HG03378 (cell line): ENCODE measurements at regions not wholly inside any gene's neighbourhood (a gene's known extent, or its start where the extent isn't known, plus 50 kb on each side); places are given as distances from the start of the nearest gene placed in this dataset.

Experiments used
- ATAC-seq: cut with Tn5 transposase; IDR thresholded peaks from one replicate; pipeline ENCODE4 v1.9.1; 2021; ENCODE audit warnings: mild to moderate bottlenecking, moderate library complexity; ENCODE audit not compliant: unreplicated experiment

DNA sequence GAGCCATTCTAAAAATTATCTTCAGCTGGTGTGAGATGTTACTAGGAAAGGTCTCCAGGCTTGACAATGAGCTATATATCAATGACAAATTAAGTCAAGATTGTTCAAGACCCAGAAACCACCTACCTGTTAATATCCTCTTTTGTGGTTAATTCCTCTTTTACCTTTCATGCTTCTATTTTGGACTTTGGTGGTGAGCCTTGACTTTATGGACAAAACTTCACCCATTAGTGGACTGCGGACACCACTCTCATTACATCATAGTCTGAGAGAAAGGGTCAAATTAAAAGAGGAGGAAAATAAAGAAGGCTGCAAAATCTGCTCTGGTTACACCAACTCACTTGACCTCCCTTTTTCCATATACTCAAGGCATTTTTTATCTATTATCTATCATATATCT is 271.5 kb upstream of the TTC14 start:
- no peak for ATAC-seq

DNA sequence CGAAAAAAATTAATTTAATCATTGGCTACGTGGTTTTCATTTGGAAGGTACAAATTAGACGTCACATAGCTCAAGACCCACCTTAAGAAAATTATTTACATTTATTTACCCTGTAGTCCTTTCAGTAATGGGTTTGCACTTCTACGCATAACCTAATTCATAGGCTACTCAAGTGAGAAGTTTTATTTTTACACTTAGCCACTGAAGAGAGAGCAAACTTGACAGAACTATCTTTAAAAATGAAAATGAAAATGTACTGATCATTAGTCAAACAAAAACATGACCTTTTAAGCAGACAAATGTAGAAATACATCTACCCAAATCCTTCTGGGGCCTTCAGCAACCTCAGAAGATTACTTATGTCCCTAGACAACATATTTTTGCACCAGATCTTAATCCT is 269.4 kb upstream of the TTC14 start:
- peak; percentile 59 for ATAC-seq

DNA sequence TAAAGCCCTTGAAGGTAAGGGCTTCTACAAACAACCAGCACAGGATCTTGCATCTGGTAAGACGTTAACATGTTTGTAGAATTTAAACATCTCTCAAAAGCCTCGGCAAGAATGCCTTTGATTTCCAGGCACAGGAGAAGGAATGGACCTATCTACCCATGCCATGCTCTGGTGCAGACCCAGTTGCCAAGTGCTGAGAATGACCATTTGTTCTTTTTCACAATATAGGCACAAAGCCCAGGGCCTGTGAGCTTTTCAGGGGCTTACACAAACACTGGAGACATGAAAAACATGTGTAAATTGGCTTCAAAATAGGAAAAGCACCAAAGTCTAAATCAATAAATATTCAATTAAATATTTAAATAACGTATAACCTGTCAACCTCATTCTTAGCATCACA is 266.9 kb upstream of the TTC14 start:
- ATAC-seq: no peak

GRCh38 chr3:180340395-180340794 is 261.6 kb upstream of the TTC14 start:
- no peak for ATAC-seq

GRCh38 chr3:180341516-180341915 is 260.4 kb upstream of the TTC14 start:
- ATAC-seq: no peak

DNA sequence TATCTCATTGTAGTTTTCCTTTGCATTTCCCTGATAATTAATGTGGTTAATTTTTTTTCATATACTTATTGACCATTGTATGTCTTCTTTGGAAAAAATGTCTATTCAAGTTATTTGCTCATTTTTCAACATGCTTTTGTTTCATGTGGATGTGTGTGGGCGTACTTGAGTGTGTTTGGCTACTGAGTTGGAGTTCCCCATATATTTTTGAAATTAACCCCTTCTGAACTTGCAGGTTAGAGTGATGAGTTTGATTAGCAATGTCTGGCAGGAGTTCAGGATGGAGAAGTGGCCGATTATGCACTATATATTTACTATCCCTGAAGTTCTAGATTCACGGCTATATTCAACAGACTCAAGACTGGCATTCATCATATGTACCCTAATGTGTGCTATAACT is 250.4 kb upstream of the TTC14 start:
- no peak for ATAC-seq

- no peak for ATAC-seq
These were observed 249.7 kb upstream of the TTC14 start for GRCh38 chr3:180352261-180352660.

GRCh38 chr3:180354214-180354613 is 247.7 kb upstream of the TTC14 start:
- ATAC-seq: no peak

DNA sequence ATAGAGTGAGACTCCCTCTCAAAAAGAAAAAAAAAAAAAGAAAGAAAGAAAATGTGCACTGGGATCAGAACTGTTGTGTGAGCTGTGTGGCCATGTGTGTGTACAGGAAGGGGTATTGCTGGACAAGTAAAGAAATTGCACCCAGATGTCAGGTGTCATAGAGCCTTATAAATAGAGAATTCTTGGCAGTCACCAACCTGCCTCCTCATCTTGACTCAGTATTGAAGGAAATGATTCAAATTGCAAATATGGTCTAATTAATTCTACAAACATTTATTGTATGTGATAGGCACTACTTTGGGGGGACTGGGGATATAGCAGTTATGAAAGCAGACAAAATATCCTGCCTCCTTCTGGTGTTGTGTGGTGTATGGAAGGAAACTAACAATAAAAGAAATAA is 243.8 kb upstream of the TTC14 start:
- ATAC-seq: no peak

DNA sequence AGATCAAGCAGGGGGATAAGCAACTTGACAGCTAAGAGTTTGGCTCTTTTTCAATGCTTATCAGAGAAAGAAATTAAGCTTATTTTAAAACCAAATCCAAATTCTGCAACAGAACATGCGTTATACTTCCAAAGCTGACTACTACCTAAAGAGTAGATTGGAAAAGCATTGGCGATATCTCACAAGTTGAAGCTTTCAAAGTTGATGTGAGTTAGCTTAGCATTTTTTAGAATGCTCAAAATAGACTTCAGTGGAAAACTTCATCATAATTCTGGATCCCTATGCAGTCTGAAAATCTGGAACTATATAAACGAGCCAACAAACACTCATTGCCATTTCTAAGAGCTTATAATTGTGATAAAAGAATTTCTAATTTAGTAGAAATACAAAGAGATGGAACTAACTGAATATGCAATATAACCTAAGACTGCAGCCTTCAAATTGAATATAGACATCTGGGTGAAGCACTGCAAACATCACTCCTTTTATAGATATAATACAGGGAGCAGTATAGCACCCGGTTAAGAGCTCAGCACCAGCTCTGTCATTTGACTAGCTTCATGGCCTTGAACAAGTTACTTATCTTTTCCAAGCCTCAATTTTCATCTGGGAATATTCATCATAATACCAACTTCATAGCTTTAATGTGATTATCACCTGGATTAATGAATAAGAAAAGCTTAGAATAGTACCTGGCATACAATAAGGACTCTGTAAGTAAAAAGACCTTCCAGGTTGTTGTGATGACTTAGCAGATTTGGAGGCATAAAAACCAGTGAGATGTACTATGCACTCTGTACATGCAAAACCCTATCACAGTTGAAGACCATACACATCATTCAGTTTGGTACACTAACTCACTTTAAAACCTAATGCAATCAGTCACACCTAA is 242.7 kb upstream of the TTC14 start:
- ATAC-seq: no peak

- no peak for ATAC-seq
These were observed 242.0 kb upstream of the TTC14 start for GRCh38 chr3:180359953-180360279.

DNA sequence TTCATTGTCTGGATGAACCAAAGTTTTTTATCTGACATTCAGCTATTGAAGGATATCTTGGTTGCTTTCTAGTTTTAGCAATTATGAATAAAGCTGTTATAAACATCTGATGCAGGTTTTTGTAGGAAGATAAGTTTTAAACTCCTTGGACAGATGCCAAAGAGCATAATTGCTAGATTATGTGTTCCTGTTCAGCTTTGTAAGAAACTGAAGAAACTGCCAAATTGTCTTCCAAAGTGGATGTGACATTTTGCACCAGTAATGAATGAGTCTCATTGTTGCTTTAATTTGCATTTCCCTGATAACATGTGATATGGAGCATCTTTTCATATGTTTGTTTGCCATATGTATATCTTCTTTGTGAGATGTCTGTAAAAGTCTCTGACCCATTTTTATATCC is 239.9 kb upstream of the TTC14 start:
- ATAC-seq: no peak

- ATAC-seq: no peak
These were observed 226.1 kb upstream of the TTC14 start for GRCh38 chr3:180375831-180376230.

DNA sequence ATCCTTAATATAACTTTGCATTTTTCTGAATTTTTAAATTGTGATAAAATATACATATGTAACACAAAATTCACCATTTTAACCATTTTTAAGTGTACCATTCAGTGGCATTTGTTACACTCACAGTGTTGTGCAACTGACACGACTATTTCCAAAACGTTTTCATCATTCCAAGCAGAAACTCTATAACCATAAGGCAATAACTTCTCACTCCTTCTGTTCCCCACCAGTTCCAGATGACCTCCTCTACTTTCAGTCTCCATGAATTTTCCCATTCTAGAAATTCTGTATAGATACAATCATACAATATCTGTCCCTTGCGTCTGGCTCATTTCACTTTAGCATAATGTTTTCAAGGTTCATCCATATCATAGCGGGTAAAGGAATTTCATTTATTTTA is 223.5 kb upstream of the TTC14 start:
- no peak for ATAC-seq

- ATAC-seq: no peak
These were observed 219.3 kb upstream of the TTC14 start for GRCh38 chr3:180382638-180383180.

DNA sequence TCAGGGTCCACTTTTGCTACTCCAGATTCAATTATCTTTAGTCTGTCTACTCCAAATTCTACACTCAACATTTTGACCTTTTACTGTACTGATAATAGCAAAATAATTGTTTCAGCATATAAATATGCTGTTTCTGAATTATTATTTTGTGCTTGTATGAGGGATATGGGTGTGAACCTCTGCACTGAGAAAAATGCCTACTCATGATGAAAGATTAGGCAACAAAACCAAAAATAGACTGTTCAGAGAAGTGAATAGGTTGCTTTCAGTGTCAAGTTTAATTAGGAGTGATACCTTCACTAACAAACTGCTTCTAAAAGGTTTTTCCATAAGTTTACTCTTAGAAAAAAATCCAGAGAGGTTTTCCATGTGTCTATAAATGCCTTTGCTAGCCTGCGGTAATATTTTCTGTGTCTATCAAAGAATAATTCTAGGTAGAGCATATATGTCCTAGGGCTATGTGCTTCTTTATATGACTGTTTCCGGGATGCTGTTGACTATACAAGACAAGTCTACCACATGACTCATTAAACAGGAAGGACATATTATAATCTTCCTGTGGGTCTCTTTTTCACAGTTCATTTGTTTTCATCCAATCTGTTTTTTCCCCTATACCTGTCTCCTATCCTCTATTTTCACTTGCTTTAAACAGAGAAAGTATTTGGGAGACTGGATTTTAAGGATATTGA is 218.5 kb upstream of the TTC14 start:
- no peak for ATAC-seq

DNA sequence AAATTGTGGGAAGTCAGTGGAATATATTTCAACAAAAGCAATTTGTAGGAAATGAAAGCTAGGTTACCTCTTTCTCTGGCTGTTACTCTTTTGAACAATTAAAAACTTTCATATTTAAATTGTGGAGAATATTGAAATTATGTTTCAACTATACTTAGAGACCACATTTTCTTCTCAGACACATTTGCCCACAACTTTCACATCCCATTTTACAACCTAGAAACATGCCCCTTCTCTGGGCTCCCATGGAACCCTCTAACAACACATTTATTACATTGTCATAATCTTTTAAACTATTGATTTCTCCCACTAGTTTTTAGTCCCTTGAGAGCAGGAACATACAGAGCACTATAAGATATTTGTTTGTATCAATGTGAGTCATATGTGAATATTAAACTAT is 211.7 kb upstream of the TTC14 start:
- no peak for ATAC-seq

DNA sequence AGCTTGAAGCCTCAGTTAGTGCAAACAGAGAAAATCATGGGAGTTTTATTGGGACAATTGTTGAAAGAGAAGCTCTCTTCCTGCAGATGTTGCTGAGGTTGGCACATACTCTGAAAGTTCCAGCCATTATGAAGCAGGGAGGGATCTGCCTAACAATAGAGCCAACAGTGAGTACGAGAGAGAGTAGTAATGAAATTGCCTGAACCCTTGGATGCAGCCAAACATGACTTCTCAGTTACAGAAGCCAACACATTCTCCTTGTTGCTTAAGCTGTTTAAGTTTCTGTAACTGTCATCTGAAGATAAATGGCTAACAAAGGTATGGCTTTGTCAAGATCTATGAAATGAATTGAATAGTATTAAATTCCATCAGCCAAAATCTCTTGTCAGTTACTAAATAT is 211.0 kb upstream of the TTC14 start:
- no peak for ATAC-seq

DNA sequence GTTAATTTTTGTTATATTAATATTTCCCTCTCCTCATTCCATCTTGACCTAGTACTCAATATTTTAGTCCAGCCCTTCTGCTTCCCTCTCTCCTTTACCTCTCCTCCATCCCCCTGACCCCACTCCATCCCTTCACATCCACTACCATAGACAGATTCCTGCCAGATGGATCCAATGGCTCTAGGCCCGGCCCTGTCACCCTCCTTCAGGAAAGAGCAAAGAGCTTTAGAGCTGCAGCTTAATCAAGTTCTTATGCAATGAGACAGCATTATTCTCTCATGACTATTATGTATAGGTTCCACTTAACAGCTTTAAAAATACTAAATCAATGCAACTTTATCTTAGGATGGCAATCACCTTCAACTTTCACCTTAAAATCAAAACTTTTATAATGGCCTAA is 200.7 kb upstream of the TTC14 start:
- no peak for ATAC-seq

- ATAC-seq: peak; percentile 70
These were observed 199.4 kb upstream of the TTC14 start for GRCh38 chr3:180402471-180403073.

DNA sequence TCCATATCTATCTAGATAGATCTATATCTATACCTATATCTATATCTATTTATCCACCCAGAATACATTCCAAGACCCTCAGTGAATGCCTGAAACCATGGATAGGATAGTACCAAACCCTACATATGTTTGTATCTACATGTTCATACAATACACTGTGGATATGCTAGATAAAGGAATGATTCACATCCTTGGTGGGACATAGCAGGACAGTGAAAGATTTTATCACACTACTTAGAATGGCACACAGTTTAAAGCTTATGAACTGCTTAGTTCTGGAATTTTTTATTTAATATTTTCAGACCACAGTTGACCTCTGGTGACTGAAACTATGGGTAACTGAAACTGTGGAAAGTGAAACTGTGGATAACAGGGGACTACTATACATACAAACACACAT is 198.8 kb upstream of the TTC14 start:
- ATAC-seq: no peak

GRCh38 chr3:180408654-180409053 is 193.3 kb upstream of the TTC14 start:
- no peak for ATAC-seq
